ENCODE measurements at regions not wholly inside any gene's neighbourhood (a gene's known extent, or its start where the extent isn't known, plus 50 kb on each side); places are given as distances from the start of the nearest gene placed in this dataset.

DNA sequence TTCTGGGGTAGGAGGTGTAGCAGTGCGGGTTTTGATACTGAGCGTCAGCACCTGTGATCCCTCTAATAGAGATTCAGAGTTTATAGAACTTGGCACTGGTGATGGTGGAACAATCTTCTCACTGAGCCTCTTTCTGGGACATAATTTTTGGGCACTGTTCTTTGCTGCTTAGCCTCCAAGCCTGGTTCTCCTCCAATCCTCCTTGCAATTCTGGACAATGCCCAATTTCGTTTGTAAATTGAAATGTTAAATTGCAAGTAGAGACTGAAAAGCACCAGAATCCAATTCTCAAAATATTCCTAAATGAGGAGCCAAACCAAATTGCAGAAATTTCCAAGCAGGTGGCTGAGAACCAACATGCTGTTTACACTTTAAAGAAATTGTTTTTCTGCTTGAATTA, 149.8 kb upstream of the ABI3BP start:
- H3K36me3 Mint-ChIP-seq (ENCODE audit: insufficient read depth), result no peaks in the 10 kb centered on the region
- H3K4me3 Mint-ChIP-seq (ENCODE audit: low read depth), result no peak overlapping the region
- H3K27ac Mint-ChIP-seq, result no peak overlapping the region
- TF ChIP-seq, protein P1, sequence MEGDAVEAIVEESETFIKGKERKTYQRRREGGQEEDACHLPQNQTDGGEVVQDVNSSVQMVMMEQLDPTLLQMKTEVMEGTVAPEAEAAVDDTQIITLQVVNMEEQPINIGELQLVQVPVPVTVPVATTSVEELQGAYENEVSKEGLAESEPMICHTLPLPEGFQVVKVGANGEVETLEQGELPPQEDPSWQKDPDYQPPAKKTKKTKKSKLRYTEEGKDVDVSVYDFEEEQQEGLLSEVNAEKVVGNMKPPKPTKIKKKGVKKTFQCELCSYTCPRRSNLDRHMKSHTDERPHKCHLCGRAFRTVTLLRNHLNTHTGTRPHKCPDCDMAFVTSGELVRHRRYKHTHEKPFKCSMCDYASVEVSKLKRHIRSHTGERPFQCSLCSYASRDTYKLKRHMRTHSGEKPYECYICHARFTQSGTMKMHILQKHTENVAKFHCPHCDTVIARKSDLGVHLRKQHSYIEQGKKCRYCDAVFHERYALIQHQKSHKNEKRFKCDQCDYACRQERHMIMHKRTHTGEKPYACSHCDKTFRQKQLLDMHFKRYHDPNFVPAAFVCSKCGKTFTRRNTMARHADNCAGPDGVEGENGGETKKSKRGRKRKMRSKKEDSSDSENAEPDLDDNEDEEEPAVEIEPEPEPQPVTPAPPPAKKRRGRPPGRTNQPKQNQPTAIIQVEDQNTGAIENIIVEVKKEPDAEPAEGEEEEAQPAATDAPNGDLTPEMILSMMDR (IDR thresholded peaks at IDR 0.05; ENCODE audit: unreplicated experiment), result no peak
- H3K9me3 Mint-ChIP-seq (ENCODE audit: low read depth), result peaks cover 3% of the 10 kb centered on the region
- no peak for DNase-seq (ENCODE audit: low spot score, unreplicated experiment)
- H3K27me3 Mint-ChIP-seq, result no peaks in the 10 kb centered on the region
- peaks cover 11% of the 10 kb centered on the region for H3K4me1 Mint-ChIP-seq (ENCODE audit: low read depth)

DNA sequence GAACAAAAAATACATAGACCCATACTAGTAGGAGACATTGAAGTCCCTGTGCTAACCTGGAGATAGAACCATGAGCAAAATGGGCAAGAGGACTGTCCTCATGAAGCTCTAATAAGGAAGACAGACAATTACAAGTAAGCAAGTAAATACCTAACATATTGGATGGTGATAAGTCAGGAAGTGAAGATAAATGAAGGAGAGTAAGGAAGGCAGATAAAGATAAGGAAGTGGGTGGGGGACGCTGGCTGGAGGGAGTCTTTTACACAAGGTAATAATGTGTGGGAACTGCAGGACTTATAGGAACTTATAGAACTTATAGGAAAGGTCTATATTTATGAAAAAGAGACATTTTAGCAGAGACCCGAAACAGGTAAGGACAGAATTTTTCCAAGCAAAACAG, 148.9 kb upstream of the ABI3BP start:
- peaks cover 10% of the 10 kb centered on the region for H3K4me1 Mint-ChIP-seq (ENCODE audit: low read depth)
- no peak overlapping the region for H3K27ac Mint-ChIP-seq
- no peak for DNase-seq (ENCODE audit: low spot score, unreplicated experiment)
- H3K36me3 Mint-ChIP-seq (ENCODE audit: insufficient read depth), result no peaks in the 10 kb centered on the region
- H3K4me3 Mint-ChIP-seq (ENCODE audit: low read depth), result no peak overlapping the region
- peaks cover 2% of the 10 kb centered on the region for H3K9me3 Mint-ChIP-seq (ENCODE audit: low read depth)
- no peaks in the 10 kb centered on the region for H3K27me3 Mint-ChIP-seq
- TF ChIP-seq, protein P1 (IDR thresholded peaks at IDR 0.05; ENCODE audit: unreplicated experiment), result no peak

DNA sequence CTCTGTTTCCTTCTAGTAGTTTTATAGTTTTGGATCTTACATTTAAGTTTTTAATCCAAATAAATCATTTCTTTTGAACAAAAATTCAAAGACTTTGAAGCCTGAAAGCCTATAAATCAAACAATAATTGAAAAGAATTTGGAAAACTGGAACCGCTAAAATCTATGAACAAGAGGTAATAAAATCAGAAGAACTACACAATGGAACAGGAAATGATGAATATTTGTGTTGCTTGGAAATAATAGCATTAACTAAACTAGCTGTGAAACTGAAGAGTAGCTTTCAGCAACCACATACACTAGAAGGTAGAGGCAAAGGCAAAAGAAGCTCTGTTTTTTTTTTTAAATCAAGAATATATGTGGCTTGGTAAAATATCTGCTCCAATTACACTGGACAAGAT, 147.9 kb upstream of the ABI3BP start:
- Mint-ChIP-seq H3K9me3 (ENCODE audit: low read depth) (no peaks in the 10 kb centered on the region), H3K4me3 (ENCODE audit: low read depth) (no peak overlapping the region), H3K36me3 (ENCODE audit: insufficient read depth) (no peaks in the 10 kb centered on the region), H3K27ac (no peak overlapping the region), H3K27me3 (no peaks in the 10 kb centered on the region), H3K4me1 (ENCODE audit: low read depth) (peaks cover 8% of the 10 kb centered on the region)
- DNase-seq (ENCODE audit: low spot score, unreplicated experiment), result no peak
- TF ChIP-seq, protein P1 (IDR thresholded peaks at IDR 0.05; ENCODE audit: unreplicated experiment), result no peak

DNA sequence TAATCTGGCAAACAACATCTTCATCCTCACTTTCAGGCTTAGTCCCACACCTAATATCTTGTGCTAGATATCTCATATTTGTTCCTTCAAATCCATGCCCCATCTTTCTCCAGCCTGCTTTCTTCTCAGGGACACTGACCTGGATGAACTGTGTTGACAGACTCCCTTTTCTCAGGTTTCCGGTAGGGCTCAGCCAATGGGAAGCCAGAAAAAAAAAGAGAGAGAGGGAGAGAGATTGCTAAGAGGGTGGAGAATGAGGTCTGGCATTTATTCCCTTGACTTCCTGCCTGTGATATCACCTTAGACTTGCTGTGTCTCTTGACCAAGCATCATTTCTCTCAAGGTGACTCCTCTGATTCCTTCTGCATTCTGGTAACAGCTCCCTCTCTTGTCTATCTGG, 145.6 kb upstream of the ABI3BP start:
- Mint-ChIP-seq H3K27ac (no peak overlapping the region), H3K27me3 (no peaks in the 10 kb centered on the region), H3K4me1 (ENCODE audit: low read depth) (peaks cover 4% of the 10 kb centered on the region), H3K9me3 (ENCODE audit: low read depth) (no peaks in the 10 kb centered on the region), H3K4me3 (ENCODE audit: low read depth) (no peak overlapping the region), H3K36me3 (ENCODE audit: insufficient read depth) (no peaks in the 10 kb centered on the region)
- no peak for DNase-seq (ENCODE audit: low spot score, unreplicated experiment)
- TF ChIP-seq, protein P1 (IDR thresholded peaks at IDR 0.05; ENCODE audit: unreplicated experiment), result no peak

DNA sequence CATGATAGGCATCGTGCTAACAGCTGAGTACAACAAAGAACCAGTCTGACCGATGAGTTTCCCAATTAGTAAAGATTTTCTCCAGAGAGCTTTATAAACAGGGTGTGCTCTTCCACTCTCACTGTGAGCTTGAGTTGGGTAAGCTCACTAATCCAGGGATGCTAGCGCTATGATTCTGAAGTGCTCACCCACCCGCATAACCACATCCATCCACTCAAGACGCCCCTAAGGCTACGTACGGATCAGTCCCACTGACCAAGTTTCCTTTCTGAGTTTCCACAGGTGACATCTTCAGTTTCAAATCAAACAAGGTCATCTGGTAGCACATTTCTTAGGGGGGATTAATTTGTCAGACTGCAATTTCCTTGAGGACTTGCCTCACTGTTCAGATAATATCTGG, 141.1 kb upstream of the ABI3BP start:
- Mint-ChIP-seq H3K4me3 (ENCODE audit: low read depth) (no peak overlapping the region), H3K9me3 (ENCODE audit: low read depth) (peaks cover 3% of the 10 kb centered on the region), H3K36me3 (ENCODE audit: insufficient read depth) (no peaks in the 10 kb centered on the region), H3K4me1 (ENCODE audit: low read depth) (no peaks in the 10 kb centered on the region), H3K27ac (peak overlapping the region; percentile 14), H3K27me3 (no peaks in the 10 kb centered on the region)
- TF ChIP-seq, protein P1 (IDR thresholded peaks at IDR 0.05; ENCODE audit: unreplicated experiment), result no peak
- DNase-seq (ENCODE audit: low spot score, unreplicated experiment), result no peak

Measured in progenitor cell of endocrine pancreas (in vitro differentiated cells).